ENCODE measurements at regions not wholly inside any gene's neighbourhood (a gene's known extent, or its start where the extent isn't known, plus 50 kb on each side); places are given as distances from the start of the nearest gene placed in this dataset.

DNA sequence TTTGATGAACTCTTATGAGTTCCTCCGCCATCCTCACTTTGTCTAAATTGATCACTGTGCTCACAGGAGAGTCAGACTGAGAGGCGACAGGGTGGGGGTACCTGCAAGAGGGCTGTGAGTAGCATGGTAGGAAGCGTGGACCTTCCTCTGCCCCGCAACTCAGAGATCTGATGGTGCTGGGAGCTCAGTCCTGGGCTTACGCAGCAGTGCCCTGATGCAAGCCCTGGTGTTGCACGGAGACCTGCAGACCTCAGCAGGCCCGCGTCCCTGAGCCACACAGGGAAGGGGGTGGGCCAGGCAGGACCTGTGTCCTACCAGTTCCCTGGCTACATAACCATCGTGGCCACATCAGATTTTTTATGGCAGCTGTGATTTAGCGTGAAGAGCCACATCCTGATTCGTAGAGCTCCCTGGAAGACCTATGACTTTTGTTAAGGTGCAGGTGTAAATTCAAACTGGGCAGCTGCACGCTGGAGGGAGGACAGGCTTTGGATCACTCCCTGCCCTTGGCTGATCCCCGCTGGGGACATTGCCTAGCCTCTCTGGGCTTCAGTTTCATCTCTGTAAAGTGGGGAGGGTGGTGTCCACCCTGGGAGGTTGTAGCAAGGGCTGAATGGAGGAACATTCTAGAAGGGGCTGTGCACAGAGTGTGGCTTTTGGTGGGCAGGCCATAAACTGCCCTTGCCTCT, 176.1 kb downstream of the KLF13 start:
- TF ChIP-seq, protein P1, sequence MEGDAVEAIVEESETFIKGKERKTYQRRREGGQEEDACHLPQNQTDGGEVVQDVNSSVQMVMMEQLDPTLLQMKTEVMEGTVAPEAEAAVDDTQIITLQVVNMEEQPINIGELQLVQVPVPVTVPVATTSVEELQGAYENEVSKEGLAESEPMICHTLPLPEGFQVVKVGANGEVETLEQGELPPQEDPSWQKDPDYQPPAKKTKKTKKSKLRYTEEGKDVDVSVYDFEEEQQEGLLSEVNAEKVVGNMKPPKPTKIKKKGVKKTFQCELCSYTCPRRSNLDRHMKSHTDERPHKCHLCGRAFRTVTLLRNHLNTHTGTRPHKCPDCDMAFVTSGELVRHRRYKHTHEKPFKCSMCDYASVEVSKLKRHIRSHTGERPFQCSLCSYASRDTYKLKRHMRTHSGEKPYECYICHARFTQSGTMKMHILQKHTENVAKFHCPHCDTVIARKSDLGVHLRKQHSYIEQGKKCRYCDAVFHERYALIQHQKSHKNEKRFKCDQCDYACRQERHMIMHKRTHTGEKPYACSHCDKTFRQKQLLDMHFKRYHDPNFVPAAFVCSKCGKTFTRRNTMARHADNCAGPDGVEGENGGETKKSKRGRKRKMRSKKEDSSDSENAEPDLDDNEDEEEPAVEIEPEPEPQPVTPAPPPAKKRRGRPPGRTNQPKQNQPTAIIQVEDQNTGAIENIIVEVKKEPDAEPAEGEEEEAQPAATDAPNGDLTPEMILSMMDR (IDR thresholded peaks at IDR 0.05 in 2 of 3, conservative IDR thresholded peaks at IDR 0.05 in 1 of 3; ENCODE audit: control insufficient read depth in 2 of 3, extremely low read depth in 1 of 3, insufficient read depth in 1 of 3, low read depth in 3 of 3, low read length in 3 of 3) = no peak
- TF ChIP-seq ASH2L (IDR thresholded peaks at IDR 0.05; ENCODE audit: borderline replicate concordance, low read depth) (no peak), CHD2 (IDR thresholded peaks at IDR 0.05; ENCODE audit: borderline replicate concordance, low read depth, low read length) (no peak), EP300 (IDR thresholded peaks at IDR 0.05; ENCODE audit: borderline replicate concordance in 1 of 2, control insufficient read depth in 1 of 2, low read depth in 2 of 2, low read length in 2 of 2) (no peak), ZSCAN29 (IDR thresholded peaks at IDR 0.05) (no peak), RCOR1 (conservative IDR thresholded peaks at IDR 0.05; ENCODE audit: low read depth, low read length) (no peak), NFXL1 (IDR thresholded peaks at IDR 0.05; ENCODE audit: borderline replicate concordance) (no peak)
- TF ChIP-seq, protein P2, sequence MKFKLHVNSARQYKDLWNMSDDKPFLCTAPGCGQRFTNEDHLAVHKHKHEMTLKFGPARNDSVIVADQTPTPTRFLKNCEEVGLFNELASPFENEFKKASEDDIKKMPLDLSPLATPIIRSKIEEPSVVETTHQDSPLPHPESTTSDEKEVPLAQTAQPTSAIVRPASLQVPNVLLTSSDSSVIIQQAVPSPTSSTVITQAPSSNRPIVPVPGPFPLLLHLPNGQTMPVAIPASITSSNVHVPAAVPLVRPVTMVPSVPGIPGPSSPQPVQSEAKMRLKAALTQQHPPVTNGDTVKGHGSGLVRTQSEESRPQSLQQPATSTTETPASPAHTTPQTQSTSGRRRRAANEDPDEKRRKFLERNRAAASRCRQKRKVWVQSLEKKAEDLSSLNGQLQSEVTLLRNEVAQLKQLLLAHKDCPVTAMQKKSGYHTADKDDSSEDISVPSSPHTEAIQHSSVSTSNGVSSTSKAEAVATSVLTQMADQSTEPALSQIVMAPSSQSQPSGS (IDR thresholded peaks at IDR 0.05; ENCODE audit: low read length) = no peak
- TF ChIP-seq, protein P3, sequence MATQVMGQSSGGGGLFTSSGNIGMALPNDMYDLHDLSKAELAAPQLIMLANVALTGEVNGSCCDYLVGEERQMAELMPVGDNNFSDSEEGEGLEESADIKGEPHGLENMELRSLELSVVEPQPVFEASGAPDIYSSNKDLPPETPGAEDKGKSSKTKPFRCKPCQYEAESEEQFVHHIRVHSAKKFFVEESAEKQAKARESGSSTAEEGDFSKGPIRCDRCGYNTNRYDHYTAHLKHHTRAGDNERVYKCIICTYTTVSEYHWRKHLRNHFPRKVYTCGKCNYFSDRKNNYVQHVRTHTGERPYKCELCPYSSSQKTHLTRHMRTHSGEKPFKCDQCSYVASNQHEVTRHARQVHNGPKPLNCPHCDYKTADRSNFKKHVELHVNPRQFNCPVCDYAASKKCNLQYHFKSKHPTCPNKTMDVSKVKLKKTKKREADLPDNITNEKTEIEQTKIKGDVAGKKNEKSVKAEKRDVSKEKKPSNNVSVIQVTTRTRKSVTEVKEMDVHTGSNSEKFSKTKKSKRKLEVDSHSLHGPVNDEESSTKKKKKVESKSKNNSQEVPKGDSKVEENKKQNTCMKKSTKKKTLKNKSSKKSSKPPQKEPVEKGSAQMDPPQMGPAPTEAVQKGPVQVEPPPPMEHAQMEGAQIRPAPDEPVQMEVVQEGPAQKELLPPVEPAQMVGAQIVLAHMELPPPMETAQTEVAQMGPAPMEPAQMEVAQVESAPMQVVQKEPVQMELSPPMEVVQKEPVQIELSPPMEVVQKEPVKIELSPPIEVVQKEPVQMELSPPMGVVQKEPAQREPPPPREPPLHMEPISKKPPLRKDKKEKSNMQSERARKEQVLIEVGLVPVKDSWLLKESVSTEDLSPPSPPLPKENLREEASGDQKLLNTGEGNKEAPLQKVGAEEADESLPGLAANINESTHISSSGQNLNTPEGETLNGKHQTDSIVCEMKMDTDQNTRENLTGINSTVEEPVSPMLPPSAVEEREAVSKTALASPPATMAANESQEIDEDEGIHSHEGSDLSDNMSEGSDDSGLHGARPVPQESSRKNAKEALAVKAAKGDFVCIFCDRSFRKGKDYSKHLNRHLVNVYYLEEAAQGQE (IDR thresholded peaks at IDR 0.05; ENCODE audit: low read depth, low read length) = no peak

All from GM12878 (cell line).